HUES6 (cell line): ENCODE measurements at regions not wholly inside any gene's neighbourhood (a gene's known extent, or its start where the extent isn't known, plus 50 kb on each side); places are given as distances from the start of the nearest gene placed in this dataset.

Experiments used
- H3K27ac ChIP-seq: 2 replicates; pipeline ENCODE4 v1.7.0; 2013; ENCODE audit warnings: low read depth, mild to moderate bottlenecking, low read length, inconsistent platforms
- H3K27me3 ChIP-seq: 2 replicates; pipeline ENCODE4 v1.6.1; 2013; ENCODE audit warnings: low read length; ENCODE audit not compliant: control insufficient read depth, insufficient read depth
- H3K36me3 ChIP-seq: 2 replicates; pipeline ENCODE4 v1.6.1; 2013; ENCODE audit warnings: low read length; ENCODE audit not compliant: control insufficient read depth, insufficient read depth
- H3K4me1 ChIP-seq: 2 replicates; pipeline ENCODE4 v1.6.1; 2013; ENCODE audit warnings: low read length; ENCODE audit not compliant: control insufficient read depth, insufficient read depth
- H3K4me3 ChIP-seq: 2 replicates; pipeline ENCODE4 v1.5.1; 2013; ENCODE audit warnings: low read depth, low read length
- H3K9ac ChIP-seq: one replicate; pipeline ENCODE4 v1.6.1; 2013; ENCODE audit warnings: mild to moderate bottlenecking, low read length
- H3K9me3 ChIP-seq: 2 replicates; pipeline ENCODE4 v1.6.1; 2013; ENCODE audit warnings: low read depth, low read length; ENCODE audit not compliant: control insufficient read depth, insufficient read depth

- H3K4me3 ChIP-seq: no peak overlapping the region
- H3K9ac ChIP-seq: no peak overlapping the region
- no peaks in the 10 kb centered on the region for H3K36me3 ChIP-seq
- peaks cover 5% of the 10 kb centered on the region; the same call in 1 of the 2 replicates for H3K9me3 ChIP-seq
- H3K27ac ChIP-seq: no peak overlapping the region
- H3K4me1 ChIP-seq: no peaks in the 10 kb centered on the region
- H3K27me3 ChIP-seq: no peaks in the 10 kb centered on the region; the same call in 1 of the 2 replicates
Measured at GRCh38 chrX:115487608-115488007, 73.4 kb upstream of the PLS3 start.

- no peaks in the 10 kb centered on the region for H3K36me3 ChIP-seq
- no peak overlapping the region for H3K4me3 ChIP-seq
- H3K27me3 ChIP-seq: peaks cover 8% of the 10 kb centered on the region; the same call in 1 of the 2 replicates
- H3K27ac ChIP-seq: no peak overlapping the region
- no peaks in the 10 kb centered on the region for H3K4me1 ChIP-seq
- no peak overlapping the region for H3K9ac ChIP-seq
- peaks cover 5% of the 10 kb centered on the region; the same call in 1 of the 2 replicates for H3K9me3 ChIP-seq
Measured at GRCh38 chrX:115490814-115491213, 70.2 kb upstream of the PLS3 start.

DNA sequence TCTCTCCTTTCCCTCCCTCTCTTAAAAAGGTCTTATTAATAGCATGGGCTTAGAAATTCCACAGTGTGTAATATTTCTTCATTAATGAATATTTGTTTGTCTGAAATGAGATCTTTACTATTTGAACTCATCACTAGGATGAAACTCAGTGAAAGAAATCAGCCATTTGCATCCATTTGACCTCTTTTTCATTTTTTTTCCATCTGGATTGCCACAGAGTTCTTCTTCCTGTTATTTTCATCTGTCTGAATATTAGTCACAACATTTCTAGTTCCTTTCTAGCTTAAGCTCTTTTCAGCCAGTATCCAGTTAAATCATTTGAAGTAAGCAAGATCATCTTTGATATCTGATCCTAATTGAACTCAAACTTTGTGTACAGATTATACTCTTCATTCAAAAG is 69.2 kb upstream of the PLS3 start:
- no peak overlapping the region for H3K9ac ChIP-seq
- no peaks in the 10 kb centered on the region for H3K9me3 ChIP-seq
- H3K27ac ChIP-seq: no peak overlapping the region
- H3K4me1 ChIP-seq: no peaks in the 10 kb centered on the region
- peaks cover 15% of the 10 kb centered on the region; the same call in 1 of the 2 replicates for H3K27me3 ChIP-seq
- no peaks in the 10 kb centered on the region for H3K36me3 ChIP-seq
- H3K4me3 ChIP-seq: no peak overlapping the region

- Histone ChIP-seq H3K9ac (no peak overlapping the region), H3K36me3 (no peaks in the 10 kb centered on the region), H3K9me3 (no peaks in the 10 kb centered on the region), H3K27ac (no peak overlapping the region), H3K27me3 (peaks cover 15% of the 10 kb centered on the region; the same call in 1 of the 2 replicates), H3K4me1 (no peaks in the 10 kb centered on the region), H3K4me3 (no peak overlapping the region)
Measured at GRCh38 chrX:115493015-115493414, 68.0 kb upstream of the PLS3 start.

DNA sequence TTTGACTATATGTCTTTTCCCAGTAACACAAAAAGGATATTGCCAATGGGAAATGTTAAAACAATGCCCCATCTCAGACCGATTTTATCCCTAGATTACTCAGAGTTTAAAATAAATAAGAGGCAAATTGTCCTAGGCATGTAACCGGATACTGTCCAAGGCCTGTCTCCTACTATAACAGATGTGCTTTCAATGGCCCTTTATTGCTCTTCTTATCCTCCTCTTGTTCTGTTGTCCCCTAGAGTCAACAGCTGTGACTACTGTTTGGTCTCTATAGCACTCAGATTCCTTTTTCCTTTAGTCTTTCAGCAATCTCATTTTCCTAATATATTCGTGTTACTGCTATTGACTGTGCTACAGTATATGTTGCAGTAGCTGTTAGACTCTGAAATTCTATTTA is 66.8 kb upstream of the PLS3 start:
- no peak overlapping the region for H3K4me3 ChIP-seq
- H3K36me3 ChIP-seq: no peaks in the 10 kb centered on the region
- no peaks in the 10 kb centered on the region for H3K4me1 ChIP-seq
- H3K9me3 ChIP-seq: no peaks in the 10 kb centered on the region
- no peak overlapping the region for H3K27ac ChIP-seq
- no peak overlapping the region for H3K9ac ChIP-seq
- H3K27me3 ChIP-seq: peaks cover 15% of the 10 kb centered on the region; the same call in 1 of the 2 replicates

DNA sequence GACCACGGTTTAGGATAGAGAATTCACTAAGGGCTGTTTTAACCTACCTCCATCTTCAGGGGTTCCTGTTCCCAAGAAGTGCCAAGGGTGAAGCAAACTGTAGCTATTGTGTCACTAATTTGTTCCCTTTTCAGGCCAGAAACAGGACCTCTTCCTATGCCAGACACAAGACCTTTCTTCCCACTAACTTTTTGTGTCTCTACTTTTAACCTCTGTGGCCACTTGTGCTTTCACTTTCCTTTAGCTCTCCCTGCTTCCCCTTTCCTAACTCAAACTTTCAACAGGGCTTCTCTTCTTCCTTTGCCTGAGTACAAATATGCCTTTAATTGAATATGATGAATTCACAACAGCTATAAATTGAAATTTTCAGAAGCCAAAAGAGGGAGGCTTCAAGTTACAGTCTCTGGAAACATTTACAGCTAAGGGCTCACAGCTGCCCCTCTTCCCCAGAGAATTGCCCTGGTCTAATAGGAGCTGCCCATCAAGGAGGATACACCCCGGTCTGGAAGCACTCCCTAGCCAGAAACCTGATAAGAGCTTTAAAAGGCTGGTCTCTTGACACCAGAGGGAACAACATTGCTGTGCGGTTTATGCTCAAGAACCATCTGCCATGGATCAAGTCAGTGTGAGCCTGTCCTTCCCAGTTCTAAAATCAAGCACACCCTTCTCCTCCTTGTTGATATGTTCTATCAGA is 61.7 kb upstream of the PLS3 start:
- Histone ChIP-seq H3K9me3 (no peaks in the 10 kb centered on the region), H3K9ac (no peak overlapping the region), H3K27ac (no peak overlapping the region), H3K4me1 (0 out of 2 replicates have a peak, but pooled peaks cover 3% of the 10 kb centered on the region), H3K36me3 (no peaks in the 10 kb centered on the region), H3K27me3 (peaks cover 18% of the 10 kb centered on the region; the same call in 1 of the 2 replicates), H3K4me3 (no peak overlapping the region)

DNA sequence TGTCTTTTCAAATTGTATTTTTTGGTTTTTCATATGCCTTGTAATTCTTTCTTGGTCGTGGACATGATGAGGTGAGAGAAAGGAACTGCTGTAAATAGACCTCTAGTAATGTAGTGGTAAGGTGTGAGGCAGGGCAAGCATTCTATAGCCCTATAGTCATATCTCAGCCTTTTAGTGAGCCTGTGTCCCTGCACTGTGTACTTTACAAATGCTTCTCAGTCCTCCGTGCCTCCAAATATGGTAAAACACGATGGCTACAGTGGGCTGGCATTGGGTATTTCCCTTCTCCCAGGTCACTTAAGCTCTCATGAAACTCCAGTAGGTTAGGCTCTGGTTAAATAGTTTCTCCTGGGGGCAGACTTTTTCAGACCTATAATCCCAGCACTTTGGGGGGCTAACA is 57.9 kb upstream of the PLS3 start:
- no peaks in the 10 kb centered on the region for H3K36me3 ChIP-seq
- no peaks in the 10 kb centered on the region for H3K9me3 ChIP-seq
- no peak overlapping the region for H3K4me3 ChIP-seq
- peaks cover 5% of the 10 kb centered on the region; the same call in 1 of the 2 replicates for H3K4me1 ChIP-seq
- no peak overlapping the region for H3K27ac ChIP-seq
- H3K9ac ChIP-seq: no peak overlapping the region
- peaks cover 7% of the 10 kb centered on the region; the same call in 1 of the 2 replicates for H3K27me3 ChIP-seq

- Histone ChIP-seq H3K4me1 (peaks cover 9% of the 10 kb centered on the region; the same call in 1 of the 2 replicates), H3K36me3 (no peaks in the 10 kb centered on the region), H3K4me3 (no peak overlapping the region), H3K27ac (no peak overlapping the region), H3K9me3 (peaks cover 3% of the 10 kb centered on the region), H3K9ac (no peak overlapping the region), H3K27me3 (peaks cover 7% of the 10 kb centered on the region; the same call in 1 of the 2 replicates)
Measured at GRCh38 chrX:115504167-115504566, 56.8 kb upstream of the PLS3 start.
